ENCODE measurements at regions not wholly inside any gene's neighbourhood (a gene's known extent, or its start where the extent isn't known, plus 50 kb on each side); places are given as distances from the start of the nearest gene placed in this dataset.

DNA sequence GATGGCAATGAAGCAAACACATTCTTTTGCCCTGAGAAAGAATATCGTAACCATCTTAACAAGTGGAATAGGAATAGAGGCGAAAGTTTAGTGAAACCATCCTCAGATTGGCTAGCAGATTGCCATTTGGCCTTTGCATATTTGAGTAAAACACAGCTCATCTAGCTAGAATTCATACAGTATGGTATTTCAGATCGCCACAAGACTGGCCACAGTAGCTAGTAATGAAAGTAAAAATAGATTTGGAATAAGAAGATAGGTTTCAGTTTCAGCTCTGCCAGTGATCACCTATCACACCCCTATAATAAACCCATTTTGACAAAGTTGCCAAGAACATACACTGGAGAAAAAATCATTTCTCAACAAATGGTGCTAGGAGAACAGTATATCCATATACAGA, 294.9 kb downstream of the LRRIQ3 start:
- no peak overlapping the region for H3K27ac ChIP-seq
- H3K9me3 ChIP-seq, result no peaks in the 10 kb centered on the region
- WGBS, 5 donors, result 83 to 95% (median 91%) methylated on average over 3 of the region's 3 CpGs
- H3K4me3 ChIP-seq, result no peak overlapping the region
- TF ChIP-seq POLR2A (IDR thresholded peaks at IDR 0.05) (no peak), POLR2AphosphoS5 (IDR thresholded peaks at IDR 0.05) (no peak), EP300 (IDR thresholded peaks at IDR 0.05) (no peak)
- TF ChIP-seq, protein P1, sequence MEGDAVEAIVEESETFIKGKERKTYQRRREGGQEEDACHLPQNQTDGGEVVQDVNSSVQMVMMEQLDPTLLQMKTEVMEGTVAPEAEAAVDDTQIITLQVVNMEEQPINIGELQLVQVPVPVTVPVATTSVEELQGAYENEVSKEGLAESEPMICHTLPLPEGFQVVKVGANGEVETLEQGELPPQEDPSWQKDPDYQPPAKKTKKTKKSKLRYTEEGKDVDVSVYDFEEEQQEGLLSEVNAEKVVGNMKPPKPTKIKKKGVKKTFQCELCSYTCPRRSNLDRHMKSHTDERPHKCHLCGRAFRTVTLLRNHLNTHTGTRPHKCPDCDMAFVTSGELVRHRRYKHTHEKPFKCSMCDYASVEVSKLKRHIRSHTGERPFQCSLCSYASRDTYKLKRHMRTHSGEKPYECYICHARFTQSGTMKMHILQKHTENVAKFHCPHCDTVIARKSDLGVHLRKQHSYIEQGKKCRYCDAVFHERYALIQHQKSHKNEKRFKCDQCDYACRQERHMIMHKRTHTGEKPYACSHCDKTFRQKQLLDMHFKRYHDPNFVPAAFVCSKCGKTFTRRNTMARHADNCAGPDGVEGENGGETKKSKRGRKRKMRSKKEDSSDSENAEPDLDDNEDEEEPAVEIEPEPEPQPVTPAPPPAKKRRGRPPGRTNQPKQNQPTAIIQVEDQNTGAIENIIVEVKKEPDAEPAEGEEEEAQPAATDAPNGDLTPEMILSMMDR (IDR thresholded peaks at IDR 0.05), result no peak
- no peaks in the 10 kb centered on the region for H3K36me3 ChIP-seq
- H3K27me3 ChIP-seq, result no peaks in the 10 kb centered on the region
- intact Hi-C loops (cut with DNase I; ENCODE audit: low total_unique reads), result no loop called here
- DNase-seq, result no peak
- no peaks in the 10 kb centered on the region for H3K4me1 ChIP-seq

DNA sequence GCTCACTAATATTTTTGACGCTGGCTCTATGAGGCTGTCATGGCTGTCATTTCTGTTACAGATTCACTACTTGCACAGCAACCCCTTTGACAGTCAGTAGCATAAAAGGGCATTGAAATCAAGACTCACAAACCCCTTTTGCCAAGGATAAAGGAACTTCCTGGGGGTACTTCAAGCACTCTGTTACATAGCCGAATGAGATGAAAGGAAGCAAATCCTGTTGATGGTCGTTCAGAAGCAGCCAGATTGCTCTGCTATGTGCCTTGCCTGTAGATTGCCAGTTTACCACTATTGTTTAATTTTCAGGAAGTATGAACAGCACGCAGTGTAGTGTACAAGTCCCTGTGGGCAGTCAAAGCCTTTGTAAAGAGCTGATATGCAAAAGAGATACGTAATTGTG, 296.2 kb downstream of the LRRIQ3 start:
- no peaks in the 10 kb centered on the region for H3K36me3 ChIP-seq
- TF ChIP-seq, protein P1 (IDR thresholded peaks at IDR 0.05), result no peak
- TF ChIP-seq POLR2A (IDR thresholded peaks at IDR 0.05) (no peak), POLR2AphosphoS5 (IDR thresholded peaks at IDR 0.05) (no peak), EP300 (IDR thresholded peaks at IDR 0.05) (no peak)
- no peak for DNase-seq
- no peaks in the 10 kb centered on the region for H3K9me3 ChIP-seq
- H3K4me1 ChIP-seq, result no peaks in the 10 kb centered on the region
- 45 to 56% (median 53%) methylated on average over 5 of the region's 5 CpGs for WGBS, 5 donors
- no peak overlapping the region for H3K4me3 ChIP-seq
- intact Hi-C loops (cut with DNase I; ENCODE audit: low total_unique reads), result no loop called here
- no peaks in the 10 kb centered on the region for H3K27me3 ChIP-seq
- no peak overlapping the region for H3K27ac ChIP-seq

DNA sequence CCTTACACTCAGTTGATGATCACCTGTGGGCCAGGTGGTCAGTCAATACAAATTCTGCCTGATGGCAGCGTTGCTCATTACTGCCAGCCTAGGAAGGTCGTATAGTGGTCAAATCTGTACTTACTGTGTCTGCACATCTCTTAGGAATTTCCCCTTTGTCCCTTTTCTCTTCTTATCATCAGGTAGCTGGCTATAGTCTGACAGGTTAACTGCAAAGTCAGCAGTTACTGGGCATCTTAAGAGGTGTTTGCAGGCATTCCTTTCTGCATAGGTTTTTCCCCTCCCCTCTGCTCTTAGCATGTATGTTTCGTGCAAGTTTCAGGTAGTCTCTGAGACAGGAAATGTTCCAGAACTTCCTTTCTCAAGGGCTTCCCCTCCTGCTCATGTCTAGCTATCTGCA, 298.7 kb downstream of the LRRIQ3 start:
- H3K4me1 ChIP-seq, result no peaks in the 10 kb centered on the region
- intact Hi-C loops (cut with DNase I; ENCODE audit: low total_unique reads), result no loop called here
- H3K27ac ChIP-seq, result no peak overlapping the region
- TF ChIP-seq POLR2AphosphoS5 (IDR thresholded peaks at IDR 0.05) (no peak), POLR2A (IDR thresholded peaks at IDR 0.05) (no peak), EP300 (IDR thresholded peaks at IDR 0.05) (no peak)
- TF ChIP-seq, protein P1 (IDR thresholded peaks at IDR 0.05), result no peak
- no peak overlapping the region for H3K4me3 ChIP-seq
- DNase-seq, result no peak
- no peaks in the 10 kb centered on the region for H3K36me3 ChIP-seq
- 15 to 37% (median 31%) methylated on average over 3 of the region's 3 CpGs for WGBS, 5 donors
- H3K27me3 ChIP-seq, result no peaks in the 10 kb centered on the region
- no peaks in the 10 kb centered on the region for H3K9me3 ChIP-seq

DNA sequence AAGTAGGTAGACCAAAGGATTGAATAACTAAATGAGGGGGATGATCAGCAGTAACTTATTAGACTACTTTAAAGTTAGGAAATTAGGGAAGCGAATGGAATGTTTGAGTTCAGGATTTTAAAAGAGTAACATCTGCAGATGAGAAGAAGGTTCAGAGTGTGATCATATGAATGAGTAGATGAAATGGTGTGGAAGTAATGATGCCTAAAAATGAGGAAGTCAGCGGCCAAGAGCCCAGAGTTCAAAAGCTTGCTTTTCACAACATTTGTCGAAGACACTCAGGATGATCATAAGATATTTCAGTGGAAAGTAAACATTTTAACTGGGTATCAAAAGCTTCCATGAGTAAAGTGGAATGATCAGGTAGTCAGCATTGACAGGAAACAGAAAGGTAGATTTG, 299.4 kb downstream of the LRRIQ3 start:
- H3K9me3 ChIP-seq, result no peaks in the 10 kb centered on the region
- no peak for TF ChIP-seq EP300 (IDR thresholded peaks at IDR 0.05)
- TF ChIP-seq, protein P1 (IDR thresholded peaks at IDR 0.05), result no peak
- TF ChIP-seq POLR2AphosphoS5 (IDR thresholded peaks at IDR 0.05), result no peak
- no peak for TF ChIP-seq POLR2A (IDR thresholded peaks at IDR 0.05)
- H3K4me1 ChIP-seq, result no peaks in the 10 kb centered on the region
- no peak overlapping the region for H3K27ac ChIP-seq
- no peaks in the 10 kb centered on the region for H3K27me3 ChIP-seq
- no peak overlapping the region for H3K4me3 ChIP-seq
- no peaks in the 10 kb centered on the region for H3K36me3 ChIP-seq
- 80 to 91% (median 83%) methylated on average over 3 of the region's 3 CpGs for WGBS, 5 donors
- DNase-seq, result no peak
- intact Hi-C loops (cut with DNase I; ENCODE audit: low total_unique reads), result no loop called here
